Breast epithelium (tissue), 4 donors: ENCODE measurements at regions not wholly inside any gene's neighbourhood (a gene's known extent, or its start where the extent isn't known, plus 50 kb on each side); places are given as distances from the start of the nearest gene placed in this dataset.

Experiments
- DNase-seq, 2 donors: peaks; one replicate each; pipeline ENCODE4 v3.0.0-alpha.2; 2019; ENCODE audit warnings: low spot score in 2 of 2
- H3K27ac ChIP-seq, 2 donors: fragments of 200-600 bp; sonication (generic) in 1 of 2; one replicate each; pipeline ENCODE4 v1.5.1; 2016 to 2019; ENCODE audit warnings: mild to moderate bottlenecking in 1 of 2
- H3K27me3 ChIP-seq, 2 donors: fragments of 200-600 bp; sonication (generic) in 1 of 2; one replicate each; pipeline versions ENCODE4 v1.5.1 to v1.6.0; 2017 to 2019; ENCODE audit warnings: control low read depth in 1 of 2, mild to moderate bottlenecking in 1 of 2
- H3K36me3 ChIP-seq: fragments of 200-600 bp; one replicate; pipeline ENCODE4 v1.5.1; 2019
- H3K4me1 ChIP-seq, 2 donors: fragments of 200-600 bp; sonication (generic); one replicate each; pipeline ENCODE4 v1.5.1; 2016 to 2019; ENCODE audit warnings: control low read depth in 1 of 2
- H3K4me3 ChIP-seq, 3 donors: fragments of 200-600 bp; sonication (generic); 1 replicate in 2 of 3; 2 replicates in 1 of 3; pipeline ENCODE4 v1.5.1; 2016 to 2019; ENCODE audit warnings: mild to moderate bottlenecking in 3 of 3, moderate library complexity in 2 of 3
- H3K9me3 ChIP-seq, 2 donors: fragments of 200-600 bp; sonication (generic) in 1 of 2; one replicate each; pipeline ENCODE4 v1.5.1; 2016 to 2019; ENCODE audit warnings: control low read depth in 1 of 2
- POLR2A ChIP-seq: fragments of 450-650 bp; IDR thresholded peaks from one replicate; pipeline ENCODE4 v1.6.1; 2016; ENCODE audit warnings: antibody characterized with exemption, mild to moderate bottlenecking, moderate library complexity
- POLR2AphosphoS5 ChIP-seq, 3 donors: sonication (generic); formaldehyde crosslinking; IDR thresholded peaks; one replicate each; pipeline ENCODE4 v1.6.1; 2017; ENCODE audit warnings: antibody characterized with exemption in 3 of 3
- intact Hi-C: fragments of 100-400 bp; cut with DNase I; formaldehyde crosslinking; loops from one replicate; pipeline ENCODE4 v1.15.1; 2023; ENCODE audit warnings: low total_unique reads
- TF ChIP-seq, protein P1 (sequence below), 3 donors: fragments of 450-650 bp; IDR thresholded peaks; one replicate each; pipeline ENCODE4 v1.5.1; 2016 to 2017; ENCODE audit warnings: antibody characterized with exemption in 3 of 3, mild to moderate bottlenecking in 3 of 3, moderate library complexity in 3 of 3

DNA sequence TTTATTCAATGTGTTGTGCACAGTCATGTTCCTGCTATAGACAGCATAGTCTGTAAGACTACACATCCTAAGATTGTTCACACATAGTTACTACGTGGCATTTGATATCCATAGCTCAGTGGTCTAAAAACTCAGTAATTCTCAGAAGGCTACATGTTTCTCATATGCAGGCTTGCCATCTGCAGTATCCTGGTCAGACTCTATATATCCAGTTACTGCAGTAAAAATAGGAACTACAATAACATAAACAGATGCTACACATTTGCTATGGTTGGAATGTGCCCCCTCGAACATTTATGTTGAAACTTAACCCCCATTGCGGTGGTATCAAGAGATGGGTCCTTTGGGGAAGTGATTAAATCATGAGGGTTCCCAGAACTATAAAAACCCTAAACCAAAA lies 1377.8 kb upstream of the LRRTM3 start:
- DNase-seq, result no peak
- H3K36me3 ChIP-seq, result no peaks in the 10 kb centered on the region
- TF ChIP-seq POLR2A (no peak), POLR2AphosphoS5 (IDR thresholded peaks at IDR 0.05) (no peak)
- TF ChIP-seq, protein P1, sequence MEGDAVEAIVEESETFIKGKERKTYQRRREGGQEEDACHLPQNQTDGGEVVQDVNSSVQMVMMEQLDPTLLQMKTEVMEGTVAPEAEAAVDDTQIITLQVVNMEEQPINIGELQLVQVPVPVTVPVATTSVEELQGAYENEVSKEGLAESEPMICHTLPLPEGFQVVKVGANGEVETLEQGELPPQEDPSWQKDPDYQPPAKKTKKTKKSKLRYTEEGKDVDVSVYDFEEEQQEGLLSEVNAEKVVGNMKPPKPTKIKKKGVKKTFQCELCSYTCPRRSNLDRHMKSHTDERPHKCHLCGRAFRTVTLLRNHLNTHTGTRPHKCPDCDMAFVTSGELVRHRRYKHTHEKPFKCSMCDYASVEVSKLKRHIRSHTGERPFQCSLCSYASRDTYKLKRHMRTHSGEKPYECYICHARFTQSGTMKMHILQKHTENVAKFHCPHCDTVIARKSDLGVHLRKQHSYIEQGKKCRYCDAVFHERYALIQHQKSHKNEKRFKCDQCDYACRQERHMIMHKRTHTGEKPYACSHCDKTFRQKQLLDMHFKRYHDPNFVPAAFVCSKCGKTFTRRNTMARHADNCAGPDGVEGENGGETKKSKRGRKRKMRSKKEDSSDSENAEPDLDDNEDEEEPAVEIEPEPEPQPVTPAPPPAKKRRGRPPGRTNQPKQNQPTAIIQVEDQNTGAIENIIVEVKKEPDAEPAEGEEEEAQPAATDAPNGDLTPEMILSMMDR (IDR thresholded peaks at IDR 0.05), result no peak
- no peaks in the 10 kb centered on the region for H3K4me1 ChIP-seq
- no peaks in the 10 kb centered on the region for H3K27me3 ChIP-seq
- H3K4me3 ChIP-seq, result no peak overlapping the region
- no peaks in the 10 kb centered on the region for H3K9me3 ChIP-seq
- intact Hi-C loops, result loop anchor here (5.0 kb wide), 1 partner anchor 154 kb away; no protein-coding TSS in a partner anchor
- no peak overlapping the region for H3K27ac ChIP-seq

DNA sequence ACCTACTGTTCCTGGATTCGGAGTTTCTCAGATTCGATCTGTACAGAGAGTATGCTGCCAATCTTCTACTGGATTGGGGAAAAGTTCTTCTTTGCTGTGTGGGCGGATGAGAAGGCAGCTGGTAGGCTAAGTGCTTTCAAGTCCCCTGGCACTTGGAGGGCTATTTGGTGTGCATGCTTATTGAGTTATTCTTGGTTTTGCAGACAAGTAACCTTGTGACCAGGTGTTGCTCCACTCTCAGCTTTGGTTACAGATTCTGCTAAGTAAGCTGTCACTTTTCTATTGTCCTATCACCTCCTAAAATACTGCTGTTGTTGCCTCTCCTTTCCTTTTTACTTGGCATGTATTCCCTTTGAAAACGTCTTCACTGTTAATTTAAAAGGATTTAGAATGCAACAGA lies 1375.1 kb upstream of the LRRTM3 start:
- no peaks in the 10 kb centered on the region for H3K9me3 ChIP-seq
- intact Hi-C loops, result no loop called here
- no peak overlapping the region for H3K4me3 ChIP-seq
- TF ChIP-seq, protein P1 (IDR thresholded peaks at IDR 0.05), result no peak
- TF ChIP-seq POLR2AphosphoS5 (IDR thresholded peaks at IDR 0.05) (no peak), POLR2A (no peak)
- H3K4me1 ChIP-seq, result no peaks in the 10 kb centered on the region
- no peak overlapping the region for H3K27ac ChIP-seq
- no peak for DNase-seq
- no peaks in the 10 kb centered on the region for H3K36me3 ChIP-seq
- H3K27me3 ChIP-seq, result no peaks in the 10 kb centered on the region

DNA sequence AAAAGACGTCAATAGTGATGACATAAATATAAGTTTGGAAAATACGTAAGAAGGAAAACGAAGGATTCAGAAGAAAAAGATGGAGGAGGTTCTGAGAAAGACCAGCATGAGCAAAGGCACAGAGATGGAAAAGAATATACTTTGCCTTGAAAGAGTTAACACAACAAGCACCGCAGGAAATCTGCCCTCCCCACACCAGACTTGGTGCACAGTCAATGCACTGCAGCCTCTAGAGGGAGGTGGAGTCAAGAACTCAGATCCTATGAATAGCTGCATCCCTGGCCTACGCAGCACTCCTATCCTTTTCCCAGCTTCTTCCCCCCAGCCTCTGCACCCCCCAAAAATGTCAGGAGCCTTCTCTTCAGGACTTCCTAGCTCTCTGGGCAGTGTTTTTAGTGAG lies 1370.6 kb upstream of the LRRTM3 start:
- no peak for TF ChIP-seq POLR2A
- no peak for TF ChIP-seq POLR2AphosphoS5 (IDR thresholded peaks at IDR 0.05)
- TF ChIP-seq, protein P1 (IDR thresholded peaks at IDR 0.05), result no peak
- no peak for DNase-seq
- intact Hi-C loops, result no loop called here
- no peaks in the 10 kb centered on the region for H3K36me3 ChIP-seq
- H3K4me1 ChIP-seq, result no peaks in the 10 kb centered on the region
- H3K27me3 ChIP-seq, result no peaks in the 10 kb centered on the region
- no peak overlapping the region for H3K4me3 ChIP-seq
- H3K9me3 ChIP-seq, result no peaks in the 10 kb centered on the region
- H3K27ac ChIP-seq, result no peak overlapping the region

DNA sequence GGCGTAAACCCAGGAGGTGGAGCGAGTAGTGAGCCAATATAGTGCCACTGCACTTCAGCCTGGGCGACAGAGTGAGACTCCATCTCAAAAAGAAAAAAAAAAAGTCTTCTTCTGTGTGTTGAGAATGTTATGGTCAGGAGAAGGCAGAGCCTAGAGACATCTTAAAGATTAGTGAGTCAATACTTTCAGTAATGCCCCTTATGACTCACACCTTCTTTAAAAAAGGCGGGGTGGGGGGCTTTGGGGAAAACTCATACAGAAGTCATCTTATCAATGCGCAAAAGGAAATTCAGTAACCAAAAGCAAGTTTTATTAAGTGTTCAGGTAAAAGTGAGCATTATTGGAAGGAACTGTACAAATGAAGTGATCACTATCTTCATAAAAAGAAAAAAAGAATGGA lies 1369.8 kb upstream of the LRRTM3 start:
- Histone ChIP-seq H3K27ac (no peak overlapping the region), H3K4me3 (no peak overlapping the region), H3K9me3 (no peaks in the 10 kb centered on the region), H3K4me1 (no peaks in the 10 kb centered on the region), H3K36me3 (no peaks in the 10 kb centered on the region), H3K27me3 (no peaks in the 10 kb centered on the region)
- intact Hi-C loops, result no loop called here
- no peak for DNase-seq
- TF ChIP-seq POLR2A, result no peak
- TF ChIP-seq POLR2AphosphoS5 (IDR thresholded peaks at IDR 0.05), result no peak
- TF ChIP-seq, protein P1 (IDR thresholded peaks at IDR 0.05), result no peak

DNA sequence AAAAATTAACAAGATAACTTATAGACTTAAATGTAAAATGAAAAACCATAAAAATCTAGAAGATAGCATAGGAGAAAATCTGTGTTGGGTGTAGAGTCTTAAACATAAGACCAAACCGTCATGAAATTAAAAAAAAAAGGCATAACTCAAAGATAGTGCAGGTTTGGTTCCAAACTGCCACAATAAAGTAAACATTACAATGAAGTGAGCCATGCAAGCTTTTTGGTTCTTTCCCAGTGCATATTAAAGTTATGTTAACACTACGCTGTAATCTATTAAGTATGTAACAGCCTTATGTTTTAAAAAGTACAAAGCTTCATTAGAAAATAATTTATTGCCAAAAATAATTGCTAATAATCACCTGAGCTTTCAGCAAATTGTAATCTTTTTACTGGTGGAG lies 1366.5 kb upstream of the LRRTM3 start:
- H3K4me3 ChIP-seq, result no peak overlapping the region
- H3K36me3 ChIP-seq, result no peaks in the 10 kb centered on the region
- no peak for TF ChIP-seq POLR2A
- TF ChIP-seq POLR2AphosphoS5 (IDR thresholded peaks at IDR 0.05), result no peak
- TF ChIP-seq, protein P1 (IDR thresholded peaks at IDR 0.05), result no peak
- intact Hi-C loops, result no loop called here
- no peaks in the 10 kb centered on the region for H3K4me1 ChIP-seq
- no peaks in the 10 kb centered on the region for H3K27me3 ChIP-seq
- DNase-seq, result no peak
- H3K9me3 ChIP-seq, result no peaks in the 10 kb centered on the region
- H3K27ac ChIP-seq, result no peak overlapping the region
